KMS-11 (cell line): ENCODE measurements at regions not wholly inside any gene's neighbourhood (a gene's known extent, or its start where the extent isn't known, plus 50 kb on each side); places are given as distances from the start of the nearest gene placed in this dataset.
"Not testable (repeated sequence)": the region's sequence is repeated elsewhere in the genome, so short reads cannot be mapped to it uniquely, and the experiment has no call there.

Experiments
- H2AFZ ChIP-seq: fragments of 200-600 bp; sonication (generic); 2 replicates; pipeline ENCODE4 v1.6.1; 2016; ENCODE audit warnings: antibody characterized with exemption, mixed run types, low read depth
- H3K27ac ChIP-seq: fragments of 200-600 bp; sonication (generic); 2 replicates; pipeline ENCODE4 v1.6.1; 2016; ENCODE audit warnings: mild to moderate bottlenecking, mixed run types
- H3K27me3 ChIP-seq: fragments of 200-600 bp; sonication (generic); 2 replicates; pipeline ENCODE4 v1.6.1; 2017; ENCODE audit warnings: mild to moderate bottlenecking, low read depth, mixed run types, moderate library complexity; ENCODE audit not compliant: insufficient read depth
- H3K36me3 ChIP-seq: fragments of 200-600 bp; sonication (generic); 2 replicates; pipeline ENCODE4 v1.6.1; 2017; ENCODE audit warnings: mild to moderate bottlenecking, mixed run types; ENCODE audit not compliant: insufficient read depth
- H3K4me1 ChIP-seq: fragments of 200-600 bp; sonication (generic); 2 replicates; pipeline ENCODE4 v1.6.1; 2016; ENCODE audit warnings: mild to moderate bottlenecking, low read depth, mixed run types; ENCODE audit not compliant: poor library complexity, severe bottlenecking
- H3K4me2 ChIP-seq: fragments of 200-600 bp; sonication (generic); 2 replicates; pipeline ENCODE4 v1.7.0; 2016; ENCODE audit warnings: mild to moderate bottlenecking, mixed run types
- H3K4me3 ChIP-seq: fragments of 200-600 bp; sonication (generic); IDR thresholded peaks from 2 replicates; pipeline ENCODE4 v1.6.1; 2017; ENCODE audit warnings: low read depth, low read length, mixed read lengths; ENCODE audit not compliant: insufficient read depth
- H3K79me2 ChIP-seq: fragments of 200-600 bp; sonication (generic); 2 replicates; pipeline ENCODE4 v1.6.1; 2016; ENCODE audit warnings: low read depth, mixed run types; ENCODE audit not compliant: insufficient read depth
- H3K9ac ChIP-seq: fragments of 200-600 bp; sonication (generic); 2 replicates; pipeline ENCODE4 v1.6.1; 2016; ENCODE audit warnings: mild to moderate bottlenecking, mixed run types
- H4K20me1 ChIP-seq: fragments of 200-600 bp; sonication (generic); 2 replicates; pipeline ENCODE4 v1.6.1; 2016; ENCODE audit warnings: mild to moderate bottlenecking, mixed run types; ENCODE audit not compliant: insufficient read depth
- TF ChIP-seq, protein P1 (sequence below): fragments of 200-600 bp; sonication (generic); conservative IDR thresholded peaks from 2 replicates; pipeline ENCODE4 v1.6.1; 2017; ENCODE audit warnings: low read depth, mild to moderate bottlenecking, antibody characterized with exemption, low read length, moderate library complexity, mixed read lengths

DNA sequence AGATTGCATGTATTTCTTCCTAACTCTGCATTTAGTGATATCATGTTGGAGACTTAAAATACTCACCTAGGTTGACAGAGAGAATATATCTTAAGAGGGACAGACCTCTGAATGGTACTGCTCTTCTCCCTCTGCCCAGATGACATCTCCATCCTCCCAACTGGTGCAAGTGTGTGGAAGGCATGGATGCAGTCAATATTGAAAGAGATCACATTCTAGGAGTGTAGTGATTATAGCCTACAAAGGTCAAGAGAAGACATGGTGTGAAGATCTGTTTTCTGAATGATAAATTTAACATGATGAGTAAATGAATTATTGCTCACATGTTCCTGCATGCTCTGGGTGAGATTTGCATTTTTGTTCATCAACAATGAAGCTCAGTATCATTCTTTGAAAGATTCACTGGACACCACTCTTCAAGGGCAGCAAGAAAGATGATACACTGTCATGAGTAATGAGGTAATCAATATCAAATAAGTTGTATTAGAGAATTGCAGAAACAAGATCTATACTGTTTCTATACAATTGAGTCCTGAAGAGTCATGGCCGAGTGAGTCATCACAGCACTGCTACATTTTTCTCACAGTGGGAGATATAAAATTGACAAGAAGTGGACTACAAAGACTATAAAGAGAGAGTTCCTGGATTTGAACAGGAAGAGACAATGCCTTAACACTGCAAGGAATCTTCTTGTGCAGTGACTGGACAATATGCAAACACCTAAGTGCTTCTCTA is 183.3 kb upstream of the KRR1 start:
- H3K4me3 ChIP-seq, result no peak overlapping the region
- H3K4me1 ChIP-seq, result no peaks in the 10 kb centered on the region
- H3K36me3 ChIP-seq, result no peaks in the 10 kb centered on the region
- TF ChIP-seq, protein P1, sequence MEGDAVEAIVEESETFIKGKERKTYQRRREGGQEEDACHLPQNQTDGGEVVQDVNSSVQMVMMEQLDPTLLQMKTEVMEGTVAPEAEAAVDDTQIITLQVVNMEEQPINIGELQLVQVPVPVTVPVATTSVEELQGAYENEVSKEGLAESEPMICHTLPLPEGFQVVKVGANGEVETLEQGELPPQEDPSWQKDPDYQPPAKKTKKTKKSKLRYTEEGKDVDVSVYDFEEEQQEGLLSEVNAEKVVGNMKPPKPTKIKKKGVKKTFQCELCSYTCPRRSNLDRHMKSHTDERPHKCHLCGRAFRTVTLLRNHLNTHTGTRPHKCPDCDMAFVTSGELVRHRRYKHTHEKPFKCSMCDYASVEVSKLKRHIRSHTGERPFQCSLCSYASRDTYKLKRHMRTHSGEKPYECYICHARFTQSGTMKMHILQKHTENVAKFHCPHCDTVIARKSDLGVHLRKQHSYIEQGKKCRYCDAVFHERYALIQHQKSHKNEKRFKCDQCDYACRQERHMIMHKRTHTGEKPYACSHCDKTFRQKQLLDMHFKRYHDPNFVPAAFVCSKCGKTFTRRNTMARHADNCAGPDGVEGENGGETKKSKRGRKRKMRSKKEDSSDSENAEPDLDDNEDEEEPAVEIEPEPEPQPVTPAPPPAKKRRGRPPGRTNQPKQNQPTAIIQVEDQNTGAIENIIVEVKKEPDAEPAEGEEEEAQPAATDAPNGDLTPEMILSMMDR, result no peak
- no peak overlapping the region for H2AFZ ChIP-seq
- H3K4me2 ChIP-seq, result no peak overlapping the region
- no peak overlapping the region for H3K9ac ChIP-seq
- H4K20me1 ChIP-seq, result no peaks in the 10 kb centered on the region; the same call in 1 of the 2 replicates
- no peak overlapping the region for H3K27ac ChIP-seq
- H3K79me2 ChIP-seq, result no peaks in the 10 kb centered on the region
- H3K27me3 ChIP-seq, result no peaks in the 10 kb centered on the region

DNA sequence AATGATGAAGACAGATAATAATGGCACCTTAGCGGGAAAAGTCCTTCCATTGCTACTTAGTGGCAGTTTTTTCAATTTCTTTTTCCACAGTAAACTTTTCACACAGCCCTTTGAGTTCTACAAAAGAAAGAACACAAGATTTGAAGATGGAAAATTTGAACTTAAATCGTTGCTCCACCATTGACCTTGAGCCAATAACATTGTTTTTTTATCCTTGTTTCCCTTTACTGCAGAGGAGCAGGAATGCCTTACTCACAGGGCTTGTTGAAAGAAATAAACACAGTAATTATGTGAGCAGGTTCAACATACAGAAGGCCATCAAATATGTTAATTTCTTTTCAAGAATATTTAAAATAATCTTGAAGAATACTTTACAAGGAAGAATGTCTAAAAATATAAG is 181.5 kb upstream of the KRR1 start:
- Histone ChIP-seq H3K4me1 (no peaks in the 10 kb centered on the region), H2AFZ (no peak overlapping the region), H3K79me2 (no peaks in the 10 kb centered on the region), H3K27me3 (no peaks in the 10 kb centered on the region), H3K9ac (no peak overlapping the region), H3K4me2 (no peak overlapping the region), H3K36me3 (no peaks in the 10 kb centered on the region), H4K20me1 (no peaks in the 10 kb centered on the region; the same call in 1 of the 2 replicates), H3K27ac (no peak overlapping the region), H3K4me3 (no peak overlapping the region)
- TF ChIP-seq, protein P1, result no peak

DNA sequence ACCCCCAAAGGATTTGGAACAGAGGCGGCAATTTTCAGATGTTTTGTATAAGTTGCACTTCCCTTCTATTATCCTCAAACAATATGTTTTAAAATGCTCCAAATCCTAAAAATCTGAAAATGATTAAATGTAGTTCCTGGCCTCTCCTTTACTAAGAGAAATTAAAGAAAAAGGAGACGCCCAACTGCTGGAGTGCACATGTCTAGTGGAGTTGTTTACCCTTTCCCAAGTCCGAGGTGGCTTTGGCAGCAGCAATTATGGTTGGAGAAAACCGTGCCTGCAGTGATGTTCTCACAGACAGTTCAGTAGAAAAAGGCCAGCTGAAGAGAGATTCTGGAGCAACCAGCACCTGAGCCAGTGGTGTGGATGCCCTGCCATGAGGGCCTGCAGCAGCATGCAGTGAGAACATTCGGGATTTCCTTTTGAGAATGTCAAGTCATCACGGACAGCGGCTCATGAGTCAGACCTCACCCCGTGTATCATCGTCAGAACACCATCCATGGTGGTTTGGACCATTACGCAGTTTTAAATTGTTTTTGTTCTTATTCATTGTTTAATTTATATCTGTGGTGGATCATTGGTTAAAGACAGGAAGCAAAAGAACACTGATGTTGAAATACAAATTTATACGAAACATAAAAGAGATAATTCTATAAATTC is 179.0 kb upstream of the KRR1 start:
- Histone ChIP-seq H3K4me3 (no peak overlapping the region), H4K20me1 (no peaks in the 10 kb centered on the region), H3K36me3 (no peaks in the 10 kb centered on the region), H2AFZ (no peak overlapping the region), H3K27ac (no peak overlapping the region), H3K4me1 (no peaks in the 10 kb centered on the region), H3K27me3 (no peaks in the 10 kb centered on the region), H3K79me2 (no peaks in the 10 kb centered on the region), H3K4me2 (no peak overlapping the region), H3K9ac (no peak overlapping the region)
- TF ChIP-seq, protein P1, result no peak

DNA sequence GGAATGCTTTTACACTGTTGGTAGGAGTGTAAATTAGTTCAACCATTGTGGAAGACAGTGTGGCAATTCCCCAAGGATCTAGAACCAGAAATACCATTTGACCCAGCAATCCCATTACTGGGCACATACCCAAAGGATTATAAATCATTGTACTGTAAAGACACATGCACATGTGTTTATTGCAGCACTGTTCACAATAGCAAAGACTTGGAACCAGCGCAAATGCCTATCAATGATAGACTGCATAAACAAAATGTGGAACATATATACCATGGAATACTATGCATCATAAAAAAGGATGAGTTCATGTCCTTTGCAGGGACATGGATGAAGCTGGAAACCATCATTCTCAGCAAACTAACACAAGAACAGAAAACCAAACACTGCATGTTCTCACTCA is 174.8 kb upstream of the KRR1 start:
- not testable (repeated sequence) for H3K4me2 ChIP-seq, H3K4me3 ChIP-seq, H3K79me2 ChIP-seq, H3K9ac ChIP-seq, H2AFZ ChIP-seq, H3K27ac ChIP-seq, H3K27me3 ChIP-seq, H3K36me3 ChIP-seq, H4K20me1 ChIP-seq, H3K4me1 ChIP-seq

DNA sequence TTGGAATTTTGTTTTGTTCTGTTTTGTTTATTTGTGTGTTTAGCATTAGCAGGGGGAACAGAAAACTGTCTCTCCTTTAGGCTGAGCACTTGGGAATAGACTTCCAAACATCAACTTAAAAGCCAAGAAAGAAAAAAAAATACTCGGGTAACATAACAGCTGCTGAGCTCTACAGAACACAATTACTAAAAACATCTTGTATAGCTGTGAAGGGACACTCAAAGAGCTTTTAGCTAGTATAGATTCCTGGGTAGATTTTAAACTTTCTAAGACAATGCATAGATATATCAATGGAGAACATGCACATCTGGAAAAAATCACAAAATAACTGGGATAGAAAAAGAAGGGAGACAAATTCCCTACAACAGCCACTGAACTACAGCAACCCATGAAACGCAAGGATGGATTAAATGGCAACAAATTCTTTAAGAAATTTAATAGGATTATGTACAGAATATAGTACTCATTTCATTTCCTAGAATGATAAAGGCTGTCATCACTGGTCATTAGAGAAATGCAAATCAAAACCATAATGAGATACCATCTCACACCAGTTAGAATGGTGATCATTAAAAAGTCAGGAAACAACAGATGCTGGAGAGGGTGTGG is 174.3 kb upstream of the KRR1 start:
- Histone ChIP-seq H2AFZ (no peak overlapping the region), H3K79me2 (no peaks in the 10 kb centered on the region), H4K20me1 (no peaks in the 10 kb centered on the region), H3K27me3 (no peaks in the 10 kb centered on the region), H3K27ac (no peak overlapping the region), H3K4me1 (no peaks in the 10 kb centered on the region), H3K4me3 (no peak overlapping the region), H3K4me2 (no peak overlapping the region), H3K9ac (no peak overlapping the region), H3K36me3 (no peaks in the 10 kb centered on the region)
- TF ChIP-seq, protein P1, result no peak
